ENCODE measurements at regions not wholly inside any gene's neighbourhood (a gene's known extent, or its start where the extent isn't known, plus 50 kb on each side); places are given as distances from the start of the nearest gene placed in this dataset.
"Not testable (repeated sequence)": the region's sequence is repeated elsewhere in the genome, so short reads cannot be mapped to it uniquely, and the experiment has no call there.

- H3K36me3 ChIP-seq (ENCODE audit: control insufficient read depth in 3 of 3, insufficient read depth in 2 of 3, low read depth in 1 of 3, low read length in 3 of 3), result no peaks in the 10 kb centered on the region
- WGBS, 3 donors, result 63 to 72% (median 71%) methylated on average over 3 of the region's 3 CpGs
- DNase-seq (no peak), FAIRE-seq (no peak)
- peaks cover 0 to 10% of the 10 kb centered on the region in 2 donors for H3K9me3 ChIP-seq (ENCODE audit: control insufficient read depth in 2 of 2, insufficient read depth in 1 of 2, low read depth in 1 of 2, low read length in 1 of 2)
- no peak overlapping the region for H3K4me3 ChIP-seq (ENCODE audit: low read depth in 1 of 3, low read length in 3 of 3)
- no peak overlapping the region for H3K27ac ChIP-seq (ENCODE audit: low read depth in 1 of 3, low read length in 2 of 3)
- no peaks in the 10 kb centered on the region for H3K4me1 ChIP-seq (ENCODE audit: control insufficient read depth in 3 of 3, insufficient read depth in 2 of 3, low read depth in 1 of 3, low read length in 2 of 3)
- no peaks in the 10 kb centered on the region for H3K27me3 ChIP-seq (ENCODE audit: control insufficient read depth in 3 of 3, insufficient read depth in 3 of 3, low read length in 3 of 3)
These were observed 168.1 kb downstream of the BARX2 start for GRCh38 chr11:129543515-129544290.

- no peak overlapping the region for H3K4me3 ChIP-seq (ENCODE audit: low read depth in 1 of 3, low read length in 3 of 3)
- FAIRE-seq (no peak), DNase-seq (no peak)
- H3K36me3 ChIP-seq (ENCODE audit: control insufficient read depth in 3 of 3, insufficient read depth in 2 of 3, low read depth in 1 of 3, low read length in 3 of 3), result no peaks in the 10 kb centered on the region
- WGBS, 3 donors, result 54 to 66% (median 66%) methylated on average over 1 of the region's 1 CpG
- H3K4me1 ChIP-seq (ENCODE audit: control insufficient read depth in 3 of 3, insufficient read depth in 2 of 3, low read depth in 1 of 3, low read length in 2 of 3), result no peaks in the 10 kb centered on the region
- H3K27me3 ChIP-seq (ENCODE audit: control insufficient read depth in 3 of 3, insufficient read depth in 3 of 3, low read length in 3 of 3), result no peaks in the 10 kb centered on the region
- no peak overlapping the region for H3K27ac ChIP-seq (ENCODE audit: low read depth in 1 of 3, low read length in 2 of 3)
- peaks cover 0 to 7% of the 10 kb centered on the region in 2 donors for H3K9me3 ChIP-seq (ENCODE audit: control insufficient read depth in 2 of 2, insufficient read depth in 1 of 2, low read depth in 1 of 2, low read length in 1 of 2)
These were observed 169.0 kb downstream of the BARX2 start for GRCh38 chr11:129544691-129545090.

GRCh38 chr11:129546266-129546665, 170.6 kb downstream of the BARX2 start:
- Histone ChIP-seq H3K4me1 (ENCODE audit: control insufficient read depth in 3 of 3, insufficient read depth in 2 of 3, low read depth in 1 of 3, low read length in 2 of 3) (no peaks in the 10 kb centered on the region), H3K27me3 (ENCODE audit: control insufficient read depth in 3 of 3, insufficient read depth in 3 of 3, low read length in 3 of 3) (no peaks in the 10 kb centered on the region), H3K9me3 (ENCODE audit: control insufficient read depth in 2 of 2, insufficient read depth in 1 of 2, low read depth in 1 of 2, low read length in 1 of 2) (peaks cover 0 to 15% of the 10 kb centered on the region in 2 donors), H3K27ac (ENCODE audit: low read depth in 1 of 3, low read length in 2 of 3) (no peak overlapping the region), H3K36me3 (ENCODE audit: control insufficient read depth in 3 of 3, insufficient read depth in 2 of 3, low read depth in 1 of 3, low read length in 3 of 3) (no peaks in the 10 kb centered on the region), H3K4me3 (ENCODE audit: low read depth in 1 of 3, low read length in 3 of 3) (no peak overlapping the region)
- 85 to 89% (median 85%) methylated on average over 4 of the region's 4 CpGs for WGBS, 3 donors
- DNase-seq (no peak), FAIRE-seq (no peak)

- 60 to 83% (median 81%) methylated on average over 4 of the region's 4 CpGs for WGBS, 3 donors
- H3K27ac ChIP-seq (ENCODE audit: low read depth in 1 of 3, low read length in 2 of 3), result no peak overlapping the region
- H3K27me3 ChIP-seq (ENCODE audit: control insufficient read depth in 3 of 3, insufficient read depth in 3 of 3, low read length in 3 of 3), result peaks cover 0 to 3% (median 0%) of the 10 kb centered on the region in 3 donors
- H3K9me3 ChIP-seq (ENCODE audit: control insufficient read depth in 2 of 2, insufficient read depth in 1 of 2, low read depth in 1 of 2, low read length in 1 of 2), result peaks cover 0 to 15% of the 10 kb centered on the region in 2 donors
- no peaks in the 10 kb centered on the region for H3K4me1 ChIP-seq (ENCODE audit: control insufficient read depth in 3 of 3, insufficient read depth in 2 of 3, low read depth in 1 of 3, low read length in 2 of 3)
- H3K36me3 ChIP-seq (ENCODE audit: control insufficient read depth in 3 of 3, insufficient read depth in 2 of 3, low read depth in 1 of 3, low read length in 3 of 3), result no peaks in the 10 kb centered on the region
- no peak for DNase-seq
- no peak overlapping the region for H3K4me3 ChIP-seq (ENCODE audit: low read depth in 1 of 3, low read length in 3 of 3)
- no peak for FAIRE-seq
These were observed 181.8 kb downstream of the BARX2 start for GRCh38 chr11:129557421-129557820.

GRCh38 chr11:129569007-129569406, 193.4 kb downstream of the BARX2 start:
- Histone ChIP-seq H3K9me3 (ENCODE audit: control insufficient read depth in 2 of 2, insufficient read depth in 1 of 2, low read depth in 1 of 2, low read length in 1 of 2) (peaks cover 0 to 6% of the 10 kb centered on the region in 2 donors), H3K36me3 (ENCODE audit: control insufficient read depth in 3 of 3, insufficient read depth in 2 of 3, low read depth in 1 of 3, low read length in 3 of 3) (no peaks in the 10 kb centered on the region), H3K27me3 (ENCODE audit: control insufficient read depth in 3 of 3, insufficient read depth in 3 of 3, low read length in 3 of 3) (peaks cover 0 to 2% (median 0%) of the 10 kb centered on the region in 3 donors), H3K4me1 (ENCODE audit: control insufficient read depth in 3 of 3, insufficient read depth in 2 of 3, low read depth in 1 of 3, low read length in 2 of 3) (no peaks in the 10 kb centered on the region), H3K27ac (ENCODE audit: low read depth in 1 of 3, low read length in 2 of 3) (no peak overlapping the region), H3K4me3 (ENCODE audit: low read depth in 1 of 3, low read length in 3 of 3) (no peak overlapping the region)
- FAIRE-seq (no peak), DNase-seq (no peak)
- 86 to 93% (median 88%) methylated on average over 3 of the region's 3 CpGs for WGBS, 3 donors

GRCh38 chr11:129572667-129573066, 197.0 kb downstream of the BARX2 start:
- not testable (repeated sequence) for H3K27ac ChIP-seq (ENCODE audit: low read depth in 1 of 3, low read length in 2 of 3); FAIRE-seq; H3K36me3 ChIP-seq (ENCODE audit: control insufficient read depth in 3 of 3, insufficient read depth in 2 of 3, low read depth in 1 of 3, low read length in 3 of 3); H3K27me3 ChIP-seq (ENCODE audit: control insufficient read depth in 3 of 3, insufficient read depth in 3 of 3, low read length in 3 of 3); DNase-seq; H3K4me1 ChIP-seq (ENCODE audit: control insufficient read depth in 3 of 3, insufficient read depth in 2 of 3, low read depth in 1 of 3, low read length in 2 of 3); H3K4me3 ChIP-seq (ENCODE audit: low read depth in 1 of 3, low read length in 3 of 3); H3K9me3 ChIP-seq (ENCODE audit: control insufficient read depth in 2 of 2, insufficient read depth in 1 of 2, low read depth in 1 of 2, low read length in 1 of 2)
- 93 to 94% (median 94%) methylated on average over 8 of the region's 8 CpGs for WGBS, 3 donors

GRCh38 chr11:129573161-129573560, 197.5 kb downstream of the BARX2 start:
- FAIRE-seq (no peak), DNase-seq (no peak)
- H3K27me3 ChIP-seq (ENCODE audit: control insufficient read depth in 3 of 3, insufficient read depth in 3 of 3, low read length in 3 of 3), result no peaks in the 10 kb centered on the region
- H3K27ac ChIP-seq (ENCODE audit: low read depth in 1 of 3, low read length in 2 of 3), result no peak overlapping the region
- H3K4me1 ChIP-seq (ENCODE audit: control insufficient read depth in 3 of 3, insufficient read depth in 2 of 3, low read depth in 1 of 3, low read length in 2 of 3), result no peaks in the 10 kb centered on the region
- peaks cover 0 to 10% of the 10 kb centered on the region in 2 donors for H3K9me3 ChIP-seq (ENCODE audit: control insufficient read depth in 2 of 2, insufficient read depth in 1 of 2, low read depth in 1 of 2, low read length in 1 of 2)
- no peaks in the 10 kb centered on the region for H3K36me3 ChIP-seq (ENCODE audit: control insufficient read depth in 3 of 3, insufficient read depth in 2 of 3, low read depth in 1 of 3, low read length in 3 of 3)
- H3K4me3 ChIP-seq (ENCODE audit: low read depth in 1 of 3, low read length in 3 of 3), result no peak overlapping the region
- WGBS, 3 donors, result 87 to 94% (median 92%) methylated on average over 13 of the region's 13 CpGs

- 82 to 91% (median 84%) methylated on average over 13 of the region's 13 CpGs for WGBS, 3 donors
- Histone ChIP-seq H3K27me3 (ENCODE audit: control insufficient read depth in 3 of 3, insufficient read depth in 3 of 3, low read length in 3 of 3) (no peaks in the 10 kb centered on the region), H3K9me3 (ENCODE audit: control insufficient read depth in 2 of 2, insufficient read depth in 1 of 2, low read depth in 1 of 2, low read length in 1 of 2) (peaks cover 0 to 6% of the 10 kb centered on the region in 2 donors), H3K27ac (ENCODE audit: low read depth in 1 of 3, low read length in 2 of 3) (no peak overlapping the region), H3K36me3 (ENCODE audit: control insufficient read depth in 3 of 3, insufficient read depth in 2 of 3, low read depth in 1 of 3, low read length in 3 of 3) (no peaks in the 10 kb centered on the region), H3K4me3 (ENCODE audit: low read depth in 1 of 3, low read length in 3 of 3) (no peak overlapping the region), H3K4me1 (ENCODE audit: control insufficient read depth in 3 of 3, insufficient read depth in 2 of 3, low read depth in 1 of 3, low read length in 2 of 3) (no peaks in the 10 kb centered on the region)
- DNase-seq (no peak), FAIRE-seq (no peak)
These were observed 198.8 kb downstream of the BARX2 start for GRCh38 chr11:129574431-129574830.

GRCh38 chr11:129576652-129577051, 201.0 kb downstream of the BARX2 start:
- Histone ChIP-seq H3K36me3 (ENCODE audit: control insufficient read depth in 3 of 3, insufficient read depth in 2 of 3, low read depth in 1 of 3, low read length in 3 of 3) (no peaks in the 10 kb centered on the region), H3K27me3 (ENCODE audit: control insufficient read depth in 3 of 3, insufficient read depth in 3 of 3, low read length in 3 of 3) (no peaks in the 10 kb centered on the region), H3K27ac (ENCODE audit: low read depth in 1 of 3, low read length in 2 of 3) (no peak overlapping the region), H3K4me1 (ENCODE audit: control insufficient read depth in 3 of 3, insufficient read depth in 2 of 3, low read depth in 1 of 3, low read length in 2 of 3) (no peaks in the 10 kb centered on the region), H3K4me3 (ENCODE audit: low read depth in 1 of 3, low read length in 3 of 3) (no peak overlapping the region), H3K9me3 (ENCODE audit: control insufficient read depth in 2 of 2, insufficient read depth in 1 of 2, low read depth in 1 of 2, low read length in 1 of 2) (peaks cover 0 to 6% of the 10 kb centered on the region in 2 donors)
- FAIRE-seq, result no peak
- 49 to 65% (median 61%) methylated on average over 2 of the region's 2 CpGs for WGBS, 3 donors
- DNase-seq, result no peak
